ENCODE measurements at regions not wholly inside any gene's neighbourhood (a gene's known extent, or its start where the extent isn't known, plus 50 kb on each side); places are given as distances from the start of the nearest gene placed in this dataset.

DNA sequence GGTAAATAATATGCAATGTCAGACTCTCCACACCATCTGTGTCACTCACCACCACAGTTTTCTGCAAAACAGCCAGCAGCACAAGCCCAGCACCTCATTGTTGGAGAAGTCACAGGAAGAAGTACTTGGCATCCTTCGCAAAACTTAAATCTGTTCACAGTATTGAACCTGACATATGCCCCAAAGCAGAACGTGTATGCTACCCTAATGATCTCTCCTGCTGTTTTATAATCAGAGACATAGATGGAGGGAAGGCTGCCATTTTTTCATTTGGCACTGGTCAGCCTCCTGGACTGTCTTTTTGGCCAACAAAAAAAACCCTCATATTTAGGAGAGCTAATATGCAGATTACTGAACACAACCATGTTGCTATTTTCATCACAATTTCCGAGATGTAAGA lies 1272.9 kb downstream of the ROBO1 start:
- Histone ChIP-seq H3K18ac (ENCODE audit: low read length) (no peak overlapping the region), H3K36me3 (ENCODE audit: control insufficient read depth in 1 of 2, insufficient read depth in 2 of 2, low read length in 2 of 2) (no peaks in the 10 kb centered on the region), H4K12ac (ENCODE audit: low read depth, low read length) (no peak overlapping the region), H3K14ac (ENCODE audit: low read length) (no peak overlapping the region), H2BK12ac (ENCODE audit: low read length) (no peak overlapping the region), H2BK120ac (ENCODE audit: insufficient read depth, low read length, poor library complexity) (no peak overlapping the region), H4K91ac (ENCODE audit: low read depth, low read length) (no peak overlapping the region), H3K23ac (ENCODE audit: low read length) (no peak overlapping the region), H3K79me2 (ENCODE audit: control insufficient read depth, insufficient read depth, low read length, poor library complexity) (no peaks in the 10 kb centered on the region), H3K9me3 (ENCODE audit: insufficient read depth, low read depth, low read length) (no peaks in the 10 kb centered on the region), H2AFZ (ENCODE audit: insufficient read depth, low read length, poor library complexity) (no peak overlapping the region), H3K4me3 (ENCODE audit: low read depth, low read length) (no peak overlapping the region), H3K9ac (ENCODE audit: low read length) (no peak overlapping the region), H4K8ac (ENCODE audit: low read depth, low read length) (no peak overlapping the region), H2AK5ac (ENCODE audit: low read length) (no peak overlapping the region), H3K27me3 (ENCODE audit: insufficient read depth, low read length) (no peaks in the 10 kb centered on the region), H2BK5ac (ENCODE audit: low read depth, low read length, poor library complexity) (no peak overlapping the region), H3K79me1 (ENCODE audit: low read length) (no peaks in the 10 kb centered on the region), H3K4me2 (ENCODE audit: low read length) (no peak overlapping the region), H3K4ac (ENCODE audit: low read depth, low read length) (no peak overlapping the region), H3K4me1 (ENCODE audit: control insufficient read depth in 1 of 2, insufficient read depth in 2 of 2, low read length in 2 of 2) (no peaks in the 10 kb centered on the region), H3K27ac (ENCODE audit: low read depth, low read length) (no peak overlapping the region)
- no peak for DNase-seq
- no CpG with 5 or more reads among the region's 3 CpGs for WGBS (ENCODE audit: extremely low coverage, insufficient coverage, insufficient read length)

DNA sequence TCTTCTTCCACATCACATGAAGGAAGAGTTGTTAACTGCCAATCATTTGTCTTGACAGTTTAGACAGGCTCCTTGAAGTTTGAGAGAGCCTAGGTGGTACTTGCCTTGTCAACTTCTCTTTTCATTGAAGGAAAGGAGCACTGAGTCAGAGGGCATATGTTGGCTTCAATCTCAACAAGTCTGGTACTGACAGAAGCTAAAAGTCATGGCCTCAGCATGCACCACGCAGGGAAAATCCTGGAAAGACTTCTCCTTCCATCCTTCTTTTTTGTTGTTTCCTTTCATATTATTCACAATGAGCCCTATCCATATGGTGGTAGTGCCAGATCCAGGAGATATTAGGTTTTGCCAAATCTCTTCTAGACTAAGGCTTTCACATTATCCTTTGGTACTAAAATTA lies 1272.5 kb downstream of the ROBO1 start:
- no peaks in the 10 kb centered on the region for H3K79me1 ChIP-seq (ENCODE audit: low read length)
- no peak overlapping the region for H2BK5ac ChIP-seq (ENCODE audit: low read depth, low read length, poor library complexity)
- no peaks in the 10 kb centered on the region for H3K79me2 ChIP-seq (ENCODE audit: control insufficient read depth, insufficient read depth, low read length, poor library complexity)
- H3K4ac ChIP-seq (ENCODE audit: low read depth, low read length) = no peak overlapping the region
- no peak overlapping the region for H3K23ac ChIP-seq (ENCODE audit: low read length)
- H2AK5ac ChIP-seq (ENCODE audit: low read length) = no peak overlapping the region
- no peak overlapping the region for H3K27ac ChIP-seq (ENCODE audit: low read depth, low read length)
- no peak overlapping the region for H2BK120ac ChIP-seq (ENCODE audit: insufficient read depth, low read length, poor library complexity)
- no peak overlapping the region for H3K18ac ChIP-seq (ENCODE audit: low read length)
- no peak overlapping the region for H2BK12ac ChIP-seq (ENCODE audit: low read length)
- H3K4me1 ChIP-seq (ENCODE audit: control insufficient read depth in 1 of 2, insufficient read depth in 2 of 2, low read length in 2 of 2) = no peaks in the 10 kb centered on the region
- no peak overlapping the region for H3K4me3 ChIP-seq (ENCODE audit: low read depth, low read length)
- no CpG with 5 or more reads among the region's 1 CpG for WGBS (ENCODE audit: extremely low coverage, insufficient coverage, insufficient read length)
- no peak overlapping the region for H4K8ac ChIP-seq (ENCODE audit: low read depth, low read length)
- H4K91ac ChIP-seq (ENCODE audit: low read depth, low read length) = no peak overlapping the region
- no peak for DNase-seq
- no peak overlapping the region for H3K9ac ChIP-seq (ENCODE audit: low read length)
- H3K14ac ChIP-seq (ENCODE audit: low read length) = no peak overlapping the region
- H3K4me2 ChIP-seq (ENCODE audit: low read length) = no peak overlapping the region
- H3K27me3 ChIP-seq (ENCODE audit: insufficient read depth, low read length) = no peaks in the 10 kb centered on the region
- H4K12ac ChIP-seq (ENCODE audit: low read depth, low read length) = no peak overlapping the region
- H3K9me3 ChIP-seq (ENCODE audit: insufficient read depth, low read depth, low read length) = no peaks in the 10 kb centered on the region
- H2AFZ ChIP-seq (ENCODE audit: insufficient read depth, low read length, poor library complexity) = no peak overlapping the region
- H3K36me3 ChIP-seq (ENCODE audit: control insufficient read depth in 1 of 2, insufficient read depth in 2 of 2, low read length in 2 of 2) = no peaks in the 10 kb centered on the region

DNA sequence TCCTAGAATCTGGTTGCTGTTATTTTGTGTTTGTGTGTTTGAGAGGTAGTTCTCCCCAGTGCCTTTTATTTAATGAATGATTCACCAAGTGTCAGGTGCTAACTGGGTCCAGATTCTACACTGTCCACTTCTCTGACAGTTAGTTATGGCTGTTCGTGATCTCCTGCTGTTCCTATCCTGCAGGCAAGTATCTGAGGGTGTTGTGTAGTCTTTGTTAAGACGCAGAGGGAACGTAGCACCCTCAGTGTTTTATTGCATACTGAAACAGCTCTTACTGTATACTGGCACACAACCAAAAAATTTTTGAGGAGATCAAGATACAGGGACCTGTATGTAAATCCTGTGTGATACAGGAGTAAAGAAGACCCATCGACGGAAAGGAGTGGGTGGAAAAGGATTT lies 1271.3 kb downstream of the ROBO1 start:
- H2BK120ac ChIP-seq (ENCODE audit: insufficient read depth, low read length, poor library complexity) = no peak overlapping the region
- H3K4me3 ChIP-seq (ENCODE audit: low read depth, low read length) = no peak overlapping the region
- H2AK5ac ChIP-seq (ENCODE audit: low read length) = no peak overlapping the region
- no peak overlapping the region for H3K4me2 ChIP-seq (ENCODE audit: low read length)
- H2AFZ ChIP-seq (ENCODE audit: insufficient read depth, low read length, poor library complexity) = no peak overlapping the region
- H4K8ac ChIP-seq (ENCODE audit: low read depth, low read length) = no peak overlapping the region
- no peak overlapping the region for H4K12ac ChIP-seq (ENCODE audit: low read depth, low read length)
- no peaks in the 10 kb centered on the region for H3K36me3 ChIP-seq (ENCODE audit: control insufficient read depth in 1 of 2, insufficient read depth in 2 of 2, low read length in 2 of 2)
- H3K9ac ChIP-seq (ENCODE audit: low read length) = no peak overlapping the region
- no peaks in the 10 kb centered on the region for H3K9me3 ChIP-seq (ENCODE audit: insufficient read depth, low read depth, low read length)
- no peak overlapping the region for H3K23ac ChIP-seq (ENCODE audit: low read length)
- no peak overlapping the region for H3K27ac ChIP-seq (ENCODE audit: low read depth, low read length)
- H3K4ac ChIP-seq (ENCODE audit: low read depth, low read length) = no peak overlapping the region
- no peak overlapping the region for H2BK5ac ChIP-seq (ENCODE audit: low read depth, low read length, poor library complexity)
- no peak overlapping the region for H4K91ac ChIP-seq (ENCODE audit: low read depth, low read length)
- H3K79me2 ChIP-seq (ENCODE audit: control insufficient read depth, insufficient read depth, low read length, poor library complexity) = no peaks in the 10 kb centered on the region
- no peak overlapping the region for H3K18ac ChIP-seq (ENCODE audit: low read length)
- H3K4me1 ChIP-seq (ENCODE audit: control insufficient read depth in 1 of 2, insufficient read depth in 2 of 2, low read length in 2 of 2) = no peaks in the 10 kb centered on the region
- H3K79me1 ChIP-seq (ENCODE audit: low read length) = no peaks in the 10 kb centered on the region
- DNase-seq = no peak
- H2BK12ac ChIP-seq (ENCODE audit: low read length) = no peak overlapping the region
- no CpG with 5 or more reads among the region's 5 CpGs for WGBS (ENCODE audit: extremely low coverage, insufficient coverage, insufficient read length)
- H3K27me3 ChIP-seq (ENCODE audit: insufficient read depth, low read length) = no peaks in the 10 kb centered on the region
- no peak overlapping the region for H3K14ac ChIP-seq (ENCODE audit: low read length)

DNA sequence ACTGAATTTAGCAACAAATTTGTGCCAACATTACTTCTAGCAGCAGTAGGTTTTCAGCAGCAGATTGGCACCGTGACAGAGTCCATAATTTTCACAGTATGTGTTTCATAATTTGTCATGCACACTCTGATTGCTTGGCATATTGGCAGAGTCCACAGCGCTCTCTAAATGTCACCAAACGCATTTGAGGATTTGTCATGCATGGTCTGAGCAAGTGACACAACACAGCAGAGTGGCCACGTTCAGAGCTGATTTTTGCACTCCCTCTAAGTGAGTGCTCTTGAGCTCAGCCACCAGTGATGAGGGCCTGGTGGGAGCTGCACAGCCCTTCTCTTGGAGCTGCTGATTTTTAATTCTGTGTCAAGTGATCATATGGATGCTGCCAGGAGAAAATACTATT lies 1270.8 kb downstream of the ROBO1 start:
- DNase-seq = no peak

More for the DNA sequence above, 1270.8 kb downstream of the ROBO1 start:
- no peak overlapping the region for H3K18ac ChIP-seq (ENCODE audit: low read length)
- WGBS (ENCODE audit: extremely low coverage, insufficient coverage, insufficient read length) = no CpG with 5 or more reads among the region's 4 CpGs
- no peak overlapping the region for H3K4me3 ChIP-seq (ENCODE audit: low read depth, low read length)
- H3K9me3 ChIP-seq (ENCODE audit: insufficient read depth, low read depth, low read length) = no peaks in the 10 kb centered on the region
- H3K79me1 ChIP-seq (ENCODE audit: low read length) = no peaks in the 10 kb centered on the region
- H3K23ac ChIP-seq (ENCODE audit: low read length) = no peak overlapping the region
- no peak overlapping the region for H3K27ac ChIP-seq (ENCODE audit: low read depth, low read length)
- no peak overlapping the region for H2BK12ac ChIP-seq (ENCODE audit: low read length)
- no peaks in the 10 kb centered on the region for H3K27me3 ChIP-seq (ENCODE audit: insufficient read depth, low read length)
- H3K4ac ChIP-seq (ENCODE audit: low read depth, low read length) = no peak overlapping the region
- no peak overlapping the region for H3K9ac ChIP-seq (ENCODE audit: low read length)
- H2AK5ac ChIP-seq (ENCODE audit: low read length) = no peak overlapping the region
- no peak overlapping the region for H4K8ac ChIP-seq (ENCODE audit: low read depth, low read length)
- no peaks in the 10 kb centered on the region for H3K36me3 ChIP-seq (ENCODE audit: control insufficient read depth in 1 of 2, insufficient read depth in 2 of 2, low read length in 2 of 2)
- no peak overlapping the region for H2BK5ac ChIP-seq (ENCODE audit: low read depth, low read length, poor library complexity)
- no peaks in the 10 kb centered on the region for H3K79me2 ChIP-seq (ENCODE audit: control insufficient read depth, insufficient read depth, low read length, poor library complexity)
- no peak overlapping the region for H3K14ac ChIP-seq (ENCODE audit: low read length)
- no peaks in the 10 kb centered on the region for H3K4me1 ChIP-seq (ENCODE audit: control insufficient read depth in 1 of 2, insufficient read depth in 2 of 2, low read length in 2 of 2)
- no peak overlapping the region for H2AFZ ChIP-seq (ENCODE audit: insufficient read depth, low read length, poor library complexity)
- no peak overlapping the region for H2BK120ac ChIP-seq (ENCODE audit: insufficient read depth, low read length, poor library complexity)
- H4K12ac ChIP-seq (ENCODE audit: low read depth, low read length) = no peak overlapping the region
- no peak overlapping the region for H4K91ac ChIP-seq (ENCODE audit: low read depth, low read length)
- no peak overlapping the region for H3K4me2 ChIP-seq (ENCODE audit: low read length)
